ENCODE measurements at regions not wholly inside any gene's neighbourhood (a gene's known extent, or its start where the extent isn't known, plus 50 kb on each side); places are given as distances from the start of the nearest gene placed in this dataset.

GRCh38 chr5:29247346-29248028 lies 1946.0 kb upstream of the CDH6 start:
- intact Hi-C loops (cut with DNase I) = no loop called here
- Histone ChIP-seq H3K4me3 (ENCODE audit: low read length in 3 of 3) (no peak overlapping the region), H3K27me3 (ENCODE audit: control insufficient read depth, insufficient read depth, low read length) (no peaks in the 10 kb centered on the region), H3K4me1 (ENCODE audit: control insufficient read depth in 2 of 3, insufficient read depth in 2 of 3, low read depth in 1 of 3, low read length in 3 of 3) (no peaks in the 10 kb centered on the region), H3K36me3 (ENCODE audit: control insufficient read depth in 2 of 3, insufficient read depth in 3 of 3, low read length in 3 of 3) (no peaks in the 10 kb centered on the region), H3K27ac (ENCODE audit: low read depth in 2 of 2, low read length in 2 of 2) (no peak overlapping the region), H3K9me3 (ENCODE audit: control insufficient read depth in 2 of 3, insufficient read depth in 1 of 3, low read length in 3 of 3) (no peaks in the 10 kb centered on the region), H3K9ac (ENCODE audit: low read length in 3 of 3) (no peak overlapping the region)
- TF ChIP-seq CTCF (IDR thresholded peaks at IDR 0.05; ENCODE audit: borderline replicate concordance, extremely low read depth, insufficient read depth) = no peak
- FAIRE-seq (no peak), DNase-seq (no peak)

- Histone ChIP-seq H3K27me3 (ENCODE audit: control insufficient read depth, insufficient read depth, low read length) (no peaks in the 10 kb centered on the region), H3K27ac (ENCODE audit: low read depth in 2 of 2, low read length in 2 of 2) (no peak overlapping the region), H3K9ac (ENCODE audit: low read length in 3 of 3) (no peak overlapping the region), H3K4me1 (ENCODE audit: control insufficient read depth in 2 of 3, insufficient read depth in 2 of 3, low read depth in 1 of 3, low read length in 3 of 3) (no peaks in the 10 kb centered on the region), H3K4me3 (ENCODE audit: low read length in 3 of 3) (no peak overlapping the region), H3K36me3 (ENCODE audit: control insufficient read depth in 2 of 3, insufficient read depth in 3 of 3, low read length in 3 of 3) (no peaks in the 10 kb centered on the region), H3K9me3 (ENCODE audit: control insufficient read depth in 2 of 3, insufficient read depth in 1 of 3, low read length in 3 of 3) (no peaks in the 10 kb centered on the region)
- no peak for DNase-seq
- intact Hi-C loops (cut with DNase I) = no loop called here
- TF ChIP-seq CTCF (IDR thresholded peaks at IDR 0.05; ENCODE audit: borderline replicate concordance, extremely low read depth, insufficient read depth) = no peak
- FAIRE-seq = no peak
Measured at GRCh38 chr5:29240379-29240778, 1953.1 kb upstream of the CDH6 start.

- FAIRE-seq (no peak), DNase-seq (no peak)
- Histone ChIP-seq H3K27me3 (ENCODE audit: control insufficient read depth, insufficient read depth, low read length) (no peaks in the 10 kb centered on the region), H3K9me3 (ENCODE audit: control insufficient read depth in 2 of 3, insufficient read depth in 1 of 3, low read length in 3 of 3) (no peaks in the 10 kb centered on the region), H3K27ac (ENCODE audit: low read depth in 2 of 2, low read length in 2 of 2) (no peak overlapping the region), H3K4me1 (ENCODE audit: control insufficient read depth in 2 of 3, insufficient read depth in 2 of 3, low read depth in 1 of 3, low read length in 3 of 3) (no peaks in the 10 kb centered on the region), H3K4me3 (ENCODE audit: low read length in 3 of 3) (no peak overlapping the region), H3K9ac (ENCODE audit: low read length in 3 of 3) (no peak overlapping the region), H3K36me3 (ENCODE audit: control insufficient read depth in 2 of 3, insufficient read depth in 3 of 3, low read length in 3 of 3) (no peaks in the 10 kb centered on the region)
- intact Hi-C loops (cut with DNase I) = no loop called here
- TF ChIP-seq CTCF (IDR thresholded peaks at IDR 0.05; ENCODE audit: borderline replicate concordance, extremely low read depth, insufficient read depth) = no peak
Measured at GRCh38 chr5:29239606-29240005, 1953.9 kb upstream of the CDH6 start.

GRCh38 chr5:29238115-29238514 lies 1955.4 kb upstream of the CDH6 start:
- Histone ChIP-seq H3K4me3 (ENCODE audit: low read length in 3 of 3) (no peak overlapping the region), H3K9ac (ENCODE audit: low read length in 3 of 3) (no peak overlapping the region), H3K27me3 (ENCODE audit: control insufficient read depth, insufficient read depth, low read length) (no peaks in the 10 kb centered on the region), H3K27ac (ENCODE audit: low read depth in 2 of 2, low read length in 2 of 2) (no peak overlapping the region), H3K4me1 (ENCODE audit: control insufficient read depth in 2 of 3, insufficient read depth in 2 of 3, low read depth in 1 of 3, low read length in 3 of 3) (no peaks in the 10 kb centered on the region), H3K36me3 (ENCODE audit: control insufficient read depth in 2 of 3, insufficient read depth in 3 of 3, low read length in 3 of 3) (no peaks in the 10 kb centered on the region), H3K9me3 (ENCODE audit: control insufficient read depth in 2 of 3, insufficient read depth in 1 of 3, low read length in 3 of 3) (no peaks in the 10 kb centered on the region)
- intact Hi-C loops (cut with DNase I) = no loop called here
- no peak for DNase-seq
- no peak for TF ChIP-seq CTCF (IDR thresholded peaks at IDR 0.05; ENCODE audit: borderline replicate concordance, extremely low read depth, insufficient read depth)
- FAIRE-seq = no peak
